ENCODE measurements at regions not wholly inside any gene's neighbourhood (a gene's known extent, or its start where the extent isn't known, plus 50 kb on each side); places are given as distances from the start of the nearest gene placed in this dataset.

DNA sequence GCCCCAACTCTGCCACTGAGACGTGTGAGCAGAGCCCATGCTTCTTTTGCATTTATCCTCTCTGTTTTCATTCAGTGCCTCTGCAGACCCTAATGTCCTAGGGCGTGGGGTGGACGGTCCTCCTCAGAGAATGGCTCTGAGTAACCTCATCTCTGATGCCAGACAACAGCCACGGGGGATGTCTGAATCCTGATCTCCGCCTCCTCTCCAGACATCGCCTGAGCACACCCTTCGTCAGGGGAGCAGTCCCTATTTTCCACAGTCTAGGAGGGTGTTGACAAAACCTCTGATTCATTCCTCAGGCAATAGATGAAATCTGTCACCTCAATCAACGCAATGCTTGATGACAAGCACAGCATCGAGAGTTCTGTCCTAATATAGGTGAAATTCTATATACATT lies 109.2 kb upstream of the DYRK2 start:
- TF ChIP-seq, protein P1, sequence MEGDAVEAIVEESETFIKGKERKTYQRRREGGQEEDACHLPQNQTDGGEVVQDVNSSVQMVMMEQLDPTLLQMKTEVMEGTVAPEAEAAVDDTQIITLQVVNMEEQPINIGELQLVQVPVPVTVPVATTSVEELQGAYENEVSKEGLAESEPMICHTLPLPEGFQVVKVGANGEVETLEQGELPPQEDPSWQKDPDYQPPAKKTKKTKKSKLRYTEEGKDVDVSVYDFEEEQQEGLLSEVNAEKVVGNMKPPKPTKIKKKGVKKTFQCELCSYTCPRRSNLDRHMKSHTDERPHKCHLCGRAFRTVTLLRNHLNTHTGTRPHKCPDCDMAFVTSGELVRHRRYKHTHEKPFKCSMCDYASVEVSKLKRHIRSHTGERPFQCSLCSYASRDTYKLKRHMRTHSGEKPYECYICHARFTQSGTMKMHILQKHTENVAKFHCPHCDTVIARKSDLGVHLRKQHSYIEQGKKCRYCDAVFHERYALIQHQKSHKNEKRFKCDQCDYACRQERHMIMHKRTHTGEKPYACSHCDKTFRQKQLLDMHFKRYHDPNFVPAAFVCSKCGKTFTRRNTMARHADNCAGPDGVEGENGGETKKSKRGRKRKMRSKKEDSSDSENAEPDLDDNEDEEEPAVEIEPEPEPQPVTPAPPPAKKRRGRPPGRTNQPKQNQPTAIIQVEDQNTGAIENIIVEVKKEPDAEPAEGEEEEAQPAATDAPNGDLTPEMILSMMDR (IDR thresholded peaks at IDR 0.05; ENCODE audit: extremely low read depth in 1 of 2, insufficient read depth in 1 of 2, low read depth in 1 of 2, low read length in 2 of 2): no peak
- TF ChIP-seq POLR2AphosphoS5 (IDR thresholded peaks at IDR 0.05; ENCODE audit: insufficient read depth, low read depth, low read length): no peak
